ENCODE measurements at regions not wholly inside any gene's neighbourhood (a gene's known extent, or its start where the extent isn't known, plus 50 kb on each side); places are given as distances from the start of the nearest gene placed in this dataset.

DNA sequence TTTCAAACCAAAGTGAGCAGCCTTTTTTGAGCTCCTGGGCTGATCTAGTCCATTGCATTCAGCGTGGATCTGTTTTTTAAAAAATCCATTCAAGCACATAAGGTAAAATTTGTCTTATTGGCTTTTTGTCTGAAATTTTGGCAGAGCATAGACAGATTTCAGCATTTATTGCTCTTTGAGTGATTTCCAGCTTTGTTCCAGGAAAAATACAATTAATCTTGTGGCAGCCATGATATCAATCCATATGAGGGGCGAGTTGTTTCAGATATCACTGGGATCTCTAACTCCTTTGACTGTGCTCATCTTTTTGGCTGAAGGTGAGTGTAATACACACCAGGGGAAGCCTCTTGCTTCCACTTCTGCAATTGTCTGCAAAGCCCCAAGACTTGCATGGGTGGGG lies 523.9 kb downstream of the SLC4A3 start:
- no peak overlapping the region for H3K4me3 Mint-ChIP-seq
- H3K36me3 Mint-ChIP-seq: no peaks in the 10 kb centered on the region
- no peaks in the 10 kb centered on the region for H3K27me3 Mint-ChIP-seq
- H3K9me3 Mint-ChIP-seq: no peaks in the 10 kb centered on the region
- H3K27ac Mint-ChIP-seq: no peak overlapping the region
- no peaks in the 10 kb centered on the region for H3K4me1 Mint-ChIP-seq
- CTCF ChIA-PET: no interaction called here
- DNase-seq: no peak

DNA sequence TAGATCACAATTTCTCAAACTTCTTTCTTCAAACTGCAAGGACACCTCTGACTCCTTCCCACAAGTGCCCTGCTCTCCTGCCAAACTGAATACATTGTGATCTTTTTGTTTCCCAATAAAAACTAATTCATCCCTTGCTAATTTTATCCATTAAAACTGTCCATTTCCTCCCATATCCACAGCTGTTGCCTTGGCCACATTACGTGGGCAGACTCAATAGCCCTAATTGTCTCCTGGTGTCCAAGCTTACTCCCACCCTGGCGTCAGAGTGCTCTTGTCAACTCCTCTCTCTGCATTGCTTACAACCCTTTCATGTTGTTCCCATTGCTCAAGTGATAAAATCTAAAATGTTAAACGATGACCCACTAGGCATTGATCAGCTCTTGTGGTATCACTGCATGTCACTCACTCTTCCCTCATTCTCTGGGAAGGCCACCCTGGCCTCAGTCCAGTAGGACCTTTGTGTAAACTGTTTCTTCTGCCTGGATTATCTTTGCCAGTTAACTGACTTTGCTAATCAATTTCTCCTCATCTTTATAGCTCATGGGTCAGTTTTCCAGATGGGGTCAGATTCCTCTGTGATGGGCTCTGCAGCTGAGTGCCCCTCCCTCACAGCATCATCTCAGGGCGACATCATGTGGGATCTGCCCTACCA lies 525.0 kb downstream of the SLC4A3 start:
- Mint-ChIP-seq H3K27ac (no peak overlapping the region), H3K4me3 (no peak overlapping the region), H3K27me3 (no peaks in the 10 kb centered on the region), H3K4me1 (no peaks in the 10 kb centered on the region), H3K36me3 (no peaks in the 10 kb centered on the region), H3K9me3 (no peaks in the 10 kb centered on the region)
- CTCF ChIA-PET: no interaction called here
- DNase-seq: no peak

DNA sequence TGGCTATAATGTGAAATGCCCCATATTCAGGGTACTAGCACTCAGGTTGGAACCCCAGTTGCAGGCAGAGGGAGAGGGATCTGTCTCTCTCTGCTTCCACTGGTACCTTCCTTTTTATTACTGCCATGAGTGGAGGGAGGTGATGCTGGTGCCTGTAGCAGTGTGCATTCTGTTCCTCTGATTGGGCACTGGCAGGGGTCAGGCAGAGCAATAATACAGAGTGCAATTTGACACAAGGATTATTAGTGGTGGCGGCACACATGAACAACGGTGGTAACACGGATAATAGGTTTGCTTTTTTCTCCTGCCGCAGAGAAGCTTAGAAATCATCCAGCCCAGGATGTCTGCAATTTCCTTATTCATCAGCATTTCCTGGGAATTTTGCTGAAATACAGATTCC lies 525.7 kb downstream of the SLC4A3 start:
- Mint-ChIP-seq H3K9me3 (no peaks in the 10 kb centered on the region), H3K27ac (no peak overlapping the region), H3K4me3 (no peak overlapping the region), H3K36me3 (no peaks in the 10 kb centered on the region), H3K4me1 (no peaks in the 10 kb centered on the region), H3K27me3 (no peaks in the 10 kb centered on the region)
- no peak for DNase-seq
- CTCF ChIA-PET: no interaction called here

DNA sequence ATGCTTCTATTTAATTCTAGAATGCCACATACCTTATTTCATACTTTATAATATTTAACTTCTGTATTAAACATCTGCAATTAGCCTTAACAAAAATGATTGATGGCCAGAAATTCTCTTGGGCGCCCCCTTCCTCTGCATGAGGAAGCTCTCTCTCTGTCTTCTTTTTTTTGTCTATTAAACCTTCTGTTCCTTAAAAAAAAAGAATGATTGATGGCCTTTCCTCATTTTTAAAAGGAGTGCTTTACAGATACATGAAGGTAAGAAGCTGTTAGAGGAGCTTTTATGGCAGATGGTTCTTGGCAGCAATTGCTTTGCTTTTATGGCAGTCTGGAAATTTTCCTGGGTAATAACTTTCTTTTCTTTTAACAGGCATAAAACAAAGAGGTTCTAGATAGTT lies 526.9 kb downstream of the SLC4A3 start:
- H3K27me3 Mint-ChIP-seq: no peaks in the 10 kb centered on the region
- H3K9me3 Mint-ChIP-seq: no peaks in the 10 kb centered on the region
- no peak for DNase-seq
- H3K4me1 Mint-ChIP-seq: no peaks in the 10 kb centered on the region
- H3K27ac Mint-ChIP-seq: no peak overlapping the region
- no peak overlapping the region for H3K4me3 Mint-ChIP-seq
- no peaks in the 10 kb centered on the region for H3K36me3 Mint-ChIP-seq
- CTCF ChIA-PET: no interaction called here

DNA sequence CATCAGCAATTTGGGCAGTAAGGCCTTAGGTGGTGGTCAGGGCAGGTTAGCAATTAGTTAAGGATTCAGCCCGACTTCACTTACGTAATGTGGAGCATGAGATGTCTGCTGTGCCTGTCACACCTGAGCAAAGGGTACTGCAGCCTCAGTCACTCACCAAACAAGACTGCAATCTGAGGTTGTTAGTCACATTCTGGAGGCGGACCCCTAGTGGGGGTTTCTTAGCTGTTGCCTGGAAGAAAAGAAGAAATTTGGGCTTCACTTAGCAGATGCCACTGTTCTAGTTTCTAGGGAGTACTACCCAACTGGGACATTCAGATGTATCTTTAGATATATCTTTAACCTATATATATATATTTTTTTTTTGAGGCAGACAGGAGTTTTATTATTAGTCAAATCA lies 529.9 kb downstream of the SLC4A3 start:
- H3K36me3 Mint-ChIP-seq: no peaks in the 10 kb centered on the region
- DNase-seq: no peak
- H3K4me1 Mint-ChIP-seq: no peaks in the 10 kb centered on the region
- no peak overlapping the region for H3K4me3 Mint-ChIP-seq
- no peak overlapping the region for H3K27ac Mint-ChIP-seq
- CTCF ChIA-PET: no interaction called here
- no peaks in the 10 kb centered on the region for H3K9me3 Mint-ChIP-seq
- H3K27me3 Mint-ChIP-seq: no peaks in the 10 kb centered on the region

DNA sequence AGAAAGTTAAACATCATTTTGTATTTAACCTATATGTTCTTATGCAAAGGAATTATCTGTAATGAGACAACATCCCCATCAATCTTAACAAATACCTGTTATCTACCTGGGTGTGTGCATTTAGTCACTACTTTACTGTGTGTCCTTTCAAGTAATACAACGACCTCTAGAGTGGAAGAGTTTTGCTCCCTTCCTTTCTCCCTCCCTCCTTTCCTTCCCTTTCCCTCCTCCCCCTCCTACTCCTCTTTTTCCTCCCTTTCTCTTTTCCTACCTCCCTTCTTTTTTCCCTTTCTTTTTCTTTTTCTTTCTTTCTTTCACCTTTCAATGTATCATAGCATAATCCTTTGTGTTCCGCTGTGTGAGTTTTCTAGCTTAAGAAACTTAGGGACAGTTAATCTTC lies 532.3 kb downstream of the SLC4A3 start:
- H3K9me3 Mint-ChIP-seq: no peaks in the 10 kb centered on the region
- H3K27me3 Mint-ChIP-seq: no peaks in the 10 kb centered on the region
- H3K27ac Mint-ChIP-seq: no peak overlapping the region
- no peak overlapping the region for H3K4me3 Mint-ChIP-seq
- DNase-seq: no peak
- CTCF ChIA-PET: no interaction called here
- H3K36me3 Mint-ChIP-seq: no peaks in the 10 kb centered on the region
- H3K4me1 Mint-ChIP-seq: no peaks in the 10 kb centered on the region

DNA sequence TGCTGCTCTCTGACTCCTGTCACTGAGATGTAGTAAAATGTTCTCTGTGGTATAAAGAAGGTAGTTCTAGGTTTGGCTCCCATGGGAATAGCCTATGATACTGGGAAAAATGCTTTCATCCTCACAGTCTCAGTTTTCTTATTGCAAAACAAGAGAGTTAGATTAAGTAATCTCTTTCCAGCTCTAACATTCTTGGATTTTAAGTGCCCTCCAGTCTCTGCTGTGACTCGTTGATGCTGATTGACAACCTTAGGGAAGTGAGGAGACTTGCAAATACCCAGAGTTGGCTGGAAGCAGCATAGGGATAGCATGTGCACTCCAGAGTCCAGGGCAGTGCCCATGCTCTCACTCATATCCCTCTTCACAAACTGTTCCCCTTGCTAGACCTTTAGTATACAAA lies 534.9 kb downstream of the SLC4A3 start:
- Mint-ChIP-seq H3K4me3 (no peak overlapping the region), H3K27me3 (no peaks in the 10 kb centered on the region), H3K9me3 (no peaks in the 10 kb centered on the region)

DNA sequence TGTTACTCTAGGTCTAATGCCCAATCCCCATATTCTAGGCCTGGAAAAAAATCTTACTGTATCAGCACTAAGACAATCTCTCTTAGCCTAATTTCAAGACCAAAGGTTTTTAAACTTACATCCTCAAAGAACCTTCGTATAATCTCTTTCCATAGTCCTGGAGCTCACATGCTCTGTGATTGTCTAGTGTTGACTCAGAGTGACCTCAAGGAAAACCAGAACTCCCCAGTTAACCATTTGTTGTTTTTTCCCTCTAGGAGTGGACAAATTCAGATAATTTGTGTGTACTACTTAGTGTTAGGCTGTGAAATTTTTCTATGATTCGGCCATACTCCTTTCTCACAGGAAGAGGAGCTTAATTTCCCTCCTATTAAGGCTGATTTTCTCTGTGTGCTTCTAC lies 536.1 kb downstream of the SLC4A3 start:
- Mint-ChIP-seq H3K9me3 (no peaks in the 10 kb centered on the region), H3K27ac (no peak overlapping the region), H3K27me3 (no peaks in the 10 kb centered on the region), H3K36me3 (no peaks in the 10 kb centered on the region), H3K4me3 (no peak overlapping the region), H3K4me1 (no peaks in the 10 kb centered on the region)
- no peak for DNase-seq
- CTCF ChIA-PET: no interaction called here

More for the DNA sequence above, 534.9 kb downstream of the SLC4A3 start:
- no peak overlapping the region for H3K27ac Mint-ChIP-seq
- no peak for DNase-seq
- no peaks in the 10 kb centered on the region for H3K4me1 Mint-ChIP-seq
- CTCF ChIA-PET: no interaction called here
- H3K36me3 Mint-ChIP-seq: no peaks in the 10 kb centered on the region

DNA sequence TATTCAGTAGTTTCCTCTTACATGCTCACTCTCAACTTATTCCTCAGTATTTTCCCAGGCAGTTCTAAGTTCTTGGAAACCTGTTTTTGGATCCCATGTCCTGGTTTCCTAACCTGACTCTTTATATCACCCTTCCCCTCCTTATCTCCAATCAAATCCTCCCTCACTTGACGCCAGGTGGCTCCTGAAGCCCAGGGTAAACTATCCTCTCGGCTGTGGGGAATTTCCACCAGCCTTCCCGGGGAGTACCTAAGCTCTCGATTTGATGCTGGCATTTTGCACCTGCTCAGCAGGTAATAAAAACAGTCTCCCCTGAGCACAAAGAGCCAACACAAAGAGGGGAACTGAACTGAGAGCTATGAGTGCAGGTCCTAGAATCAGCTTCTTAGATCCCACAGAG lies 538.0 kb downstream of the SLC4A3 start:
- Mint-ChIP-seq H3K4me3 (no peak overlapping the region), H3K27me3 (no peaks in the 10 kb centered on the region), H3K4me1 (no peaks in the 10 kb centered on the region), H3K9me3 (no peaks in the 10 kb centered on the region), H3K36me3 (no peaks in the 10 kb centered on the region), H3K27ac (no peak overlapping the region)
- CTCF ChIA-PET: no interaction called here
- DNase-seq: no peak

DNA sequence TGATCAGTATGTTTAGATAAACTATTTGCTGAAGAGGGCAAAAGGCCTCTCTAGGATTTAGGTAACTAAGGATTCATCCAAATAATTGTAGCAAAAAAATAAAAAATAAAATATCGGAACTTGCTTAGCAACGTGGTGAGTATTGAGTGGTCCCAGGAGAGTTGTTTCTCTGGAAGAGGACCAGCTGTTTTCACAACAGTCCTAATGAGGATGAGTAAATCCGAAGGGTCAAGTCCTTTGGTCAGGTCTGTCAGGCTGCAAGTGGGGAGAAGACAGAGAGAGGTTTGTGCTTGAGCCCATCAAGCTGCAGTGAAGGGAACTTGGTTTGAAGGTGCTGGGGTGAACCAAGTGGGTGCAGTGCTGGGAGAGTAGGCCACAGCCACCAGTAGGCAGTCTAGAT lies 539.2 kb downstream of the SLC4A3 start:
- Mint-ChIP-seq H3K9me3 (no peaks in the 10 kb centered on the region), H3K4me1 (no peaks in the 10 kb centered on the region), H3K36me3 (no peaks in the 10 kb centered on the region), H3K4me3 (no peak overlapping the region), H3K27me3 (no peaks in the 10 kb centered on the region), H3K27ac (no peak overlapping the region)
- CTCF ChIA-PET: no interaction called here
- DNase-seq: no peak

DNA sequence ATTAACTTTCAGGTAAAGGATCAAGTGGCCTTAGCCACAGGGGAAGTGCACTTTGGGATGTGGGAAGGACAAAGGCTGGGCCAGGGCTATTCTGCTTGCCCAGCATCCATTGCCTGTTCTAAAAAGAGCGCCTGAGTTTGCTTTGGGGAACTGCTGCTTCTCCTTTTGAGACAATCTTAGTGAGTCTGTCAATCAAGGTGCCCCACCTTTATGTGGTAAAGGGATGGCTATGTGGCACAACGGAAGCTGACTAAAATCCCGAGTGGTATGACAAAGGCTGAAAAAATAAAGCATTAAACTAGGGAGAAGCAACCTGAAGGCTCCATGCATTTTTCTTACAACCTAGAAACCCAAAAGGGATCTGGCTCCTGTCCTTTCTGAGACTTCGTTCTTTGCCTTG lies 540.5 kb downstream of the SLC4A3 start:
- CTCF ChIA-PET: interaction anchor here (0.7 kb wide), 1 partner anchor 11 kb away, joined by 3 read pairs; no protein-coding TSS in a partner anchor
- H3K9me3 Mint-ChIP-seq: no peaks in the 10 kb centered on the region
- no peaks in the 10 kb centered on the region for H3K27me3 Mint-ChIP-seq
- no peak for DNase-seq
- no peaks in the 10 kb centered on the region for H3K36me3 Mint-ChIP-seq
- H3K27ac Mint-ChIP-seq: no peak overlapping the region
- H3K4me3 Mint-ChIP-seq: no peak overlapping the region
- H3K4me1 Mint-ChIP-seq: no peaks in the 10 kb centered on the region

DNA sequence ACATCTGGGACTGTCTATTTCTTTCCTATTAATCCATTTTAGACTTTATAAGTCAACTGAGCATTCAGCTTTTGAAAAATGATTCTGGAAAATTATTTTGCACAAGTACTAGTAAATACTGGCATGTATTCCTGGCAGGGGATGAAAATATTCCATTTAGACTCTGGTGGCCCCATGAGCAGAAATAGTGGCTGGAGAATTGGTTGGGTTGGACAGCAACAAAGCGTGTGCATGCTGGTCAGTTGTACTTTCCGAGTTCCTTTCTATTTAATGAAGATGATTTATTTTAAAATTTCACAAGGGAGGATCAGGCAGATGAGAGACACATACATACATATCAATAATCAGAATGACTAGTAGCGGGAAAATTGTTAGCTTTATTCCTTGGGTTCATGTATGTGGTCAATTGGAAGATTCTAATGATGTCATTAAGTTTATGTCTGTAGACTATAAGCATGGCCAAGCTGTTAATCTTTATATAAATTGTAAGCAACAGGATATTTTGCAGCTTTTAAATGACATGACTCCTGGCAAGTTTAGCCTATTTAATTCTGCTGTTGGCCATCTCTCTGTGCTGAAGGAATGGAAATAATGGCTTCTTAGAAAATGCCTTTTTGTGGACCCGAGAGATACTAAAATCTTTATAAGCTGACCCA lies 541.6 kb downstream of the SLC4A3 start:
- Mint-ChIP-seq H3K4me3 (no peak overlapping the region), H3K27me3 (no peaks in the 10 kb centered on the region), H3K9me3 (no peaks in the 10 kb centered on the region), H3K36me3 (no peaks in the 10 kb centered on the region), H3K4me1 (no peaks in the 10 kb centered on the region), H3K27ac (no peak overlapping the region)
- no peak for DNase-seq
- CTCF ChIA-PET: no interaction called here

DNA sequence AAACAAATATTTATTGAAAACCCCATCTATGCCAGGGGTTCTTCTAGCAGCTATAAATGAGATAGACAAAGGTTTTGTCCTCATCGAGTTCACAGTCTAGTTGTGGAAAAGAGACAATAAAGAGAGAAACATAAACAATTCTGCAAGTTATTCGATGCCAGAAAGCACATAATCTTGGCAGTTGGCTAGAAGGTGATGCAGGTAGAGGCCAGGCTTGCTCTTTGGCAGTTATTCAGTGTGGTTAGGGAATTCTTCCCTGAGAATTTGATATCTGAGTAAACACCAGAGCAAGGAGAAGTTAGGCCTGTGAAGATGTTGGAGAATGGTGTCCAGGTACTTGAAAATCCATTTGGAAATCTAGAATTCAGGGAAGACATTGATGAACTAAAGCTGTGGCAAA lies 547.4 kb downstream of the SLC4A3 start:
- H3K27me3 Mint-ChIP-seq: no peaks in the 10 kb centered on the region
- H3K9me3 Mint-ChIP-seq: no peaks in the 10 kb centered on the region
- CTCF ChIA-PET: no interaction called here
- DNase-seq: no peak
- no peak overlapping the region for H3K4me3 Mint-ChIP-seq
- no peaks in the 10 kb centered on the region for H3K36me3 Mint-ChIP-seq
- no peaks in the 10 kb centered on the region for H3K4me1 Mint-ChIP-seq
- no peak overlapping the region for H3K27ac Mint-ChIP-seq

DNA sequence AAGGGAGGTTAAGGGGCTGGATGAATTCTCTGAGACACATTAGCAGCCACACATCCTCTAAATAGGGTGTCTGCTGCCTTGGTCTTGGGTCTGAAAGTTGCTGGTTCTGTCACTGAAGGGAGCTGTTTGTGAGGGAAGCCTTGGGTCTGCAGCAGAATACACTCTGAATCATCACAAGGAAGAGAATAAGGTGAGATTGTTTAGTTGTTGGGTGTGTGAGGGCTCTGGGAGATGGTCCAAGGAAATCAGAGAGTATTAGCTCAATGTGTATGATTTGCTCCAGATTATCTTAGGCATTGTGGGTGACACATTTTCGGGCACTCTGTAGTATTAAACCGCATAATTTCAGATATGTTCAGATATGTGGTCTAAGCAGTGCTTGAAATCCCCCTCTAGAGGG lies 548.5 kb downstream of the SLC4A3 start:
- CTCF ChIA-PET: no interaction called here
- no peaks in the 10 kb centered on the region for H3K4me1 Mint-ChIP-seq
- no peak for DNase-seq
- no peaks in the 10 kb centered on the region for H3K36me3 Mint-ChIP-seq
- H3K9me3 Mint-ChIP-seq: no peaks in the 10 kb centered on the region
- H3K4me3 Mint-ChIP-seq: no peak overlapping the region
- no peak overlapping the region for H3K27ac Mint-ChIP-seq
- H3K27me3 Mint-ChIP-seq: no peaks in the 10 kb centered on the region

DNA sequence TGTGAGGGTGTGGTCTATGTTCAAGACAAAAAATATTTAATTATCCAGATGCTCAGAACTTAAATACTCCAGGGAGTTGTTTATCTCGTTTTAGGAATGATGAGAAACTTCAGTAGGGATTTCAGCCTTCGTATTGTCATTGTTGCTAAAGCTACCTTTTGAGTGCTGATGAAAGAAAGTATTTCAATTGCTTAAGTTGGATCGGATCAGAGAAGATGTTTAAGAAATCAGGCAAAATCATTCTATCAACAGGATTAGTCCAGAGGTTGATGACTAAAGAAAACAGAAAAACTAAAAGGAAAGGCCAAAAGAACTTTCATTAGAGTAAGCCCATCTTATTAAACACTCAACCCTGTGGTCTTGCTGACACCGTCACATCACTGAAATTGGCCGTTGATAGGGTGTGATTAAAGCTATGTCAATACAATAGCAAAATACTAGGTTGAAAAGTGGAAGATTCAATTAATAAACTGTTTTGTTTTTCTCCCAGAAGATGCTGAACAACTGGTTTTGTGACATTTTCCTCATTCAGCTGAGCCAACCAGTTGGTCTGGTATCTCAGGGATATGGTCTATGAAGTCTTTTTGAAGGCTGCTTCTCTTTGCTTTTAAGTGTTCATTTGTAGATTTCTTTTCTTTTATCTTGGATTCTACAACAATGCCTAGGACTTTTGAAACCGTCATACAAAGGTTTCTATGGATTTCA lies 551.7 kb downstream of the SLC4A3 start:
- no peaks in the 10 kb centered on the region for H3K9me3 Mint-ChIP-seq
- no peak for DNase-seq
- CTCF ChIA-PET: no interaction called here
- H3K27ac Mint-ChIP-seq: no peak overlapping the region
- H3K4me3 Mint-ChIP-seq: no peak overlapping the region
- no peaks in the 10 kb centered on the region for H3K36me3 Mint-ChIP-seq
- H3K27me3 Mint-ChIP-seq: no peaks in the 10 kb centered on the region
- no peaks in the 10 kb centered on the region for H3K4me1 Mint-ChIP-seq
